HG03520 (cell line): ENCODE measurements at regions not wholly inside any gene's neighbourhood (a gene's known extent, or its start where the extent isn't known, plus 50 kb on each side); places are given as distances from the start of the nearest gene placed in this dataset.

Experiments
- ATAC-seq: cut with Tn5 transposase; IDR thresholded peaks from one replicate; pipeline ENCODE4 v1.9.1; 2021; ENCODE audit warnings: mild to moderate bottlenecking, moderate library complexity; ENCODE audit not compliant: unreplicated experiment

GRCh38 chr3:187618722-187619121, 51.5 kb downstream of the SST start:
- ATAC-seq, result no peak

DNA sequence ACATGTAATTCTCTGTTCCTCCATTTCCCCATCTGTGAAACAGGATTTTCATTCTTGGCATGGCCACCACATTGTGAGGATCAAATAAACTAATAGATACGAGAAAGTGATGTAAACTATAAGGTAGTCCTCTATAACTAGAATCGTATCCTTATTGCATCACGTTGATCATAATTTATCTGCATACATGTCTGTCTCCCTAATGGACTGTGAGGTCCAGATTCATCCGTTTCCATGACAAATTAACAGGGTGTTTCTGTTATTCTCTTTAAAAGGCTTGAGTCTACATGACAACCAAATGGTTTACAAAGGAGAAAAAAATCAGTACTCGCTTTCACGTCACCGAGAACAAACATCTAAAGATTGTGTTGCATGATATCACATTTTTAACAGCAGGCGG, 53.0 kb downstream of the SST start:
- no peak for ATAC-seq

DNA sequence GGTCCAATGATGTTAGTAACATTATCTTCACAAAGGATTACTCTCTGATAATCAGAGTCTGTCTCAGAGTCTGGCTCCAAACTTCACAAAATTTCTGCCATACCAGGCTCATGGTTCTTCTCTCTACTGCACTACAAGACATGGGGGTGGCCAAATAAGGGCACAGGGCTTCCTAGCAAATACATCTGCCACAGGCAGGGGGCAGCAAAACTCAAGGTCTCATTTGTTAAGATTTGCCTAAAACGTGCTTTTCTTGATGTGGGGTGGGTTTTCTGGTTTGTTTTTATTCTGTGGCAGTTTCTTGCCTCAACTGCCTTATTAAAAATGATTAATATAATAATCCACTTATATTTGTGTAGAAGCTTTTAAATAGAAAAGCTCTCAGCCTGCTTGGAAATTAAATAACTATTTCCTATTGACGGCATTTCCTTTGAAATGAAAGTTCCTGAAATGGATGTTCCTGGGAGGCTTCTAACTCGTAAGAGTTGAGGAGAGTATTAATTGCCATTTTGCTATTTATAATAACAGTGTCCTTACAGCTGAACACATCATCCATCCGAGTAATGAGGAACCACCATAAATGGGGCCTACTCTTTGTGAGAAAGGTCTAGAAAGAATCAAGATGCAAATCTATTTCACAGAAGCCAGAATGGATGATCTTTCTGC, 53.8 kb downstream of the SST start:
- peak; percentile 72 for ATAC-seq

GRCh38 chr3:187615630-187616029, 54.6 kb downstream of the SST start:
- no peak for ATAC-seq

DNA sequence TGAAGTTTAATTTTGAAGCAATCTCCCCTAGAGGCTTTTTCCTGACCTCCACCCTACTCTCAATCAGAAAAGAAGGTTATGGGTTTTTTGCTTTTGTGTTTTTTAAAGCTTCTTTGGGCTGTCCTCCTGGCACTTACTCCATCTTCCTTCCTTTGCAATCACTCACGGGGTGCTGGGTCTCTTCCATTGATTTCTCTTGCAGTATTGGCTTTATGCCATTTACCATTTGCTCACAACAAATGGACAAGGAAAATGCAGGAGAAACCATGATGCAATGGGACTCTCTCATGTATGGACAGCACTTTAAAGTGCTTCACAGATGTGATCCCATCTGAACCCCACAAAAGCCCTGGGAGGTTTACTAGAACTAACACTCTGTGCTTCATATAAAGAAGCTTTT, 57.5 kb downstream of the SST start:
- ATAC-seq, result no peak

GRCh38 chr3:187610981-187611511, 59.1 kb downstream of the SST start:
- no peak for ATAC-seq

DNA sequence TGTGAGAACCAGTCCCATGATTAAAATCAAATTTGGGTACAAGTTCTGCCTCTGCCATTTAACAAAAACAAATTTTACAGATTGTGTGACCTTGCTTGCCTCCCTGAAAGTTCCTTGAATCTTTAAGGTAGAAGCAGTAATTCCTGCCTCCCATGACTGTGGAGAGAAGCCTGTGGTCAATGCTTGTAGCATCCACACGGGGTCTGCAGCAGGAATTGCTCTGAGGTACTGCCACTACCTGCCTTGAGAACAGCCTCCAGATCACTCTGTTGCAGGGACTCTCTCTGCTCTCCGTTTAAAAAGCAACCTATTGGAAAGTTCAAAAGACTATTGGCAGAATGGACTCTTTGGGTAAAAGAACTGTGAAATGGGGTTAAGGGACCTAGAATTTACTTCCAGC, 75.9 kb downstream of the SST start:
- ATAC-seq, result no peak

GRCh38 chr3:187593451-187593850, 76.7 kb downstream of the SST start:
- no peak for ATAC-seq

DNA sequence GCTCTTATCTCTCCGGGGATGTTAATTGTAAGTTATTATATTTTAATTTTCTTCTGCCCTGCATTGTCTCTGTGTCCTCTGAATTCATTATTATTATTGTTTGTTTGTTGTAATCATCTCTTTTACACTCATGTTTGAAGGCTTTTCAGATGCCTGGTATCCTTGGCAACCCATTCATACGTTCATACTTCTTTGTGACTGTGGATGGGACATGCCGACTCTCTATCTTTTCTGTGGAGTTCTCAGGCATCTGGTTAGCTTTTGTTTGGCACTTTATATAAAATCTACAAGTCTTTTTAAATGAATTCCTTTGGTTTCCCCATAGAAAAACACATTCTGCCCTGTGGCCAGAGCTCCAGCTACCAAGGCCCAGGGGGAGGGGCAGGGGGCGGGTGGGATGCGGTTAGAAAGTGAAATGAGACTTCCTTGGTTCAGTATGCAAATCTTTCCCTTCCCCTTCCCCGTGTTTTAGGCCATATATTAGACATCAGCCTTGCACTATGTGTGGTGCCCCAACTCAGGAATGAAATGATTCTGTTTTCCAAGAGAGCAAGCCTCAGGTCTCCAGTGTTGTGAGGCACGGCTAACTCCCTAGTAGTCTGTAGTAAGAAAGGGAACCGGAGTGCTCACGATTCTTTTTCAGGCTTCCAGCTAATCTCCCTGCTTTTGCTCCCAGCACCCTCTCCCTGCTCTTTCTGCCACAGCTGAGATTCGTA, 79.2 kb downstream of the SST start:
- no peak for ATAC-seq

GRCh38 chr3:187587076-187587475, 83.1 kb downstream of the SST start:
- no peak for ATAC-seq

DNA sequence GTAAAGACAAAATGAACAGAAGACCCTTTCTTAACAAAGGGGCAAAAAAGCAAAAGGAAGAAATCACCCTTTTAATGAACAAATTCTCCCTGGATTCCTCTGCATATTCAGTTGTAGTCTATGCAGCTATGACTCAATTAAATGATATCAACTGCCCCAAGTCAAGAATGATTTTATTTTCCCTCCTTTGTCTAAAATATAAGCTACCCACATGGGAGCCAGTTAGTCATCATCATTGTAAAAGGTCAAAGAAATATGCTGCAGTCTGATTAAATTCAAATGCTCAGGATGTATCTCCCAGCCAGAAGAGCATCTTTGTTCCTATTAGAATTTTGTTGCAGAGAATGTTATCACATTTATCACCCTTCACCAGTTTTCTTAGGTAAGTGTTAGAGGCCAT, 84.0 kb downstream of the SST start:
- ATAC-seq, result no peak

DNA sequence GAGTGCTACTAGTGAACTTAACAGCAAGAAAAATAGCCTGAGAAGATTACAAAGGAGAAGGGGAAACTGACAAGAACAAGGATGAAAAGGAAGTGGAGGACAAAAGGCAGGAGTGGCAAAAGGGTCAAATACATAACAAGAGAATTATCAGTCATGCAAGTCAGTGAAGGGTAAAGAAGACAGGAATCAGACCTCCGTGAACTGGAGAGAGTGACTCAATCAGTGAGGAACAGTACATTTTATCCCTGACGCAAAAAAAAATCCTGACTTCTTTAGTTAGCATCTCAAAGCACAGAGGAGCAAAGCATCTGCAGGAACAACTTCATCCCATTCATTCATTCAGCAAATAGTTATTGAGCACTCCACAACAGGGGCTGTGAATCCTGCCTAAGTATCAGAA, 97.8 kb downstream of the SST start:
- no peak for ATAC-seq

DNA sequence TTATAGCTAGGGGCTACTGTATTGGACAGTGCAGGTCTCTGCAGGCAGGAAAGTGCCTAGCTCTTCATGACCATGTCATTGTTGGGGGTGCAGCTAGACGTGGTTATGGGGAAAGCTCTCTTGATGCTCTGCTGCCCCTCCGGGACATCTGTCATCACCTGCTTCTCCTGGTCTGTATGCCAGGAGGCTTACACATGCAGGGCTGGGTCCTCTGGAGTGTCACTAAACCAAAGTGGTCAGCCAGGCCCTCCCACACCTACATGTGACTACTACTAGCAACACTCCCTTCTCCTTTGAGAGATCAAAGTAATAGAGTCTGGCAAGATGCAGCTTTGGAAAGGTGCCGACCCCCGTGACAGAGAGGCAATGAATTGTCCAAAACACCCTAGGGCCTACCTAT, 98.5 kb downstream of the SST start:
- no peak for ATAC-seq

- no peak for ATAC-seq
Observed at GRCh38 chr3:187570776-187571175, 99.4 kb downstream of the SST start.

DNA sequence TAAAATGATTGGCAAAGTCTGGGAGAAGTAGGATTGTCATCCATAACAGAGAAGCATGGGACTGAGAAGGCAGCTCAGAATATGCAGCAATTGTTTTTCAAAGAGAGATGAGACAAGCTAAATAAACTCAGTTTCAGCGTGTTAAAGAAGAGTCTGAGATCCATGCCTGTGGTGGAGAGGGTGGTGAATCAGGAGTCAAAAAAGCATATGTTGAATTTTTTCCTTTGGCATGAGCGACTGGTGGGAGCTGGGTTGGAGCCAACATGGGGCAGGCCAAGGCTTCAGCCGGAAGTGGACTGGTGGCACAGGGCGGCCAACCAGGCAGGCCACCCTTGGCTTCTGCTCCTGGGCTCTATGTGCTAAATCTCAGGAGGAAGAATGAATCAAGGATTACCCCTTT, 102.0 kb downstream of the SST start:
- ATAC-seq, result no peak

- ATAC-seq, result no peak
Observed at GRCh38 chr3:187567661-187568121, 102.5 kb downstream of the SST start.

DNA sequence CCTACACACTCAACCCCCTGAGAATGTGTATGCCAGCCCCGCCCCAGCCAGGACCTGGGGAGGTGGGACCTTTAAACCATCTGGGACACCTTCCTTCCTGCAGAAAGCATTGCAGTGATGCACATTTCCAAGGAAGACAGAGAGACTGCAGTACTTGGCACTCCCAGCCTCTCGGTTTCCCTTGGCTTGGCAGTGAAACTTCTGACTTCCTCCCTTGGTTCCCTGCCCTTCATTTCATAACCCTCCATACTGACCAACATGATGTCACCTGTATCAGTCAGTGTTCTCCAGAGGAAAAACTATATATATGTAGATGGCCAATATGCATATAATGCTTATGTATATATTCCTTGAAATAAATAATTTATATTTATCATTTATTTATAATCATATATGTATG, 103.2 kb downstream of the SST start:
- no peak for ATAC-seq

DNA sequence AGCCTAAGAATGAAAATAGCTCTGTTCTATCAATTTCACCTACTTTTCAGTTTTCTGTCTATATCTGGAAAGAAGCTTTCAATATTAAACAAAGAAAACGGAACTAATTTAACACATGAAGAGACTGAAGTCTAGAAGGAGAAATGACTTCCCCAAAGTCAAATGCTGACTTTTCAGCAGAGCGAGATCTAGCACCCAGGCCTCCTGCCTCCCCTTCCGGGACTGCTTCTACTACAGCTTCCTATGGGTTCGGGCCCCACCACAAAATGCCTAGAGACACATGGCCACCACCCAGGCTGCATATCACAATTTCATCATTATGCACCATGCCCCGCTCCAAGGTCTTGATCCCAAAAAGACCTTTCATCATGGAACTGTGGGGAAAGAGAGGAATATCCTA, 104.5 kb downstream of the SST start:
- no peak for ATAC-seq

GRCh38 chr3:187558990-187559389, 111.2 kb downstream of the SST start:
- no peak for ATAC-seq

DNA sequence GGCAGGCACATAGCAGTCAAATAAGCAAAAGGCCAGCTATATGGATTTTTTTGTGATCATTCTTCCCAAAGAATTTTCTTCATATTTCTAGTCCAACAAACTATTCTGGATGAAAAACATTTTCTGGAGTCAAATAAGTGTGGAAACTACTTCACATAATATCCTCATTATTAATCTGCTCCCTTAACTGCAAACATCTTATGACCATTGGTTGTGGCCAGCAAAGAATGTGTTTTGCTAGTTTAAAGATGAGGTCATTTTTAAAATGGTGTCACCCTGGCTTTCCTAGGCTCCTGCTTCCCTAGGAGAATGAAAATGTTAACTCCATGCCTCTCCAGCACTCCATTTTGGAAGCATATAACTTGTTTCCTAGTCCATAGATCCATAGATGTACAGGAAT, 118.8 kb downstream of the SST start:
- ATAC-seq, result no peak

DNA sequence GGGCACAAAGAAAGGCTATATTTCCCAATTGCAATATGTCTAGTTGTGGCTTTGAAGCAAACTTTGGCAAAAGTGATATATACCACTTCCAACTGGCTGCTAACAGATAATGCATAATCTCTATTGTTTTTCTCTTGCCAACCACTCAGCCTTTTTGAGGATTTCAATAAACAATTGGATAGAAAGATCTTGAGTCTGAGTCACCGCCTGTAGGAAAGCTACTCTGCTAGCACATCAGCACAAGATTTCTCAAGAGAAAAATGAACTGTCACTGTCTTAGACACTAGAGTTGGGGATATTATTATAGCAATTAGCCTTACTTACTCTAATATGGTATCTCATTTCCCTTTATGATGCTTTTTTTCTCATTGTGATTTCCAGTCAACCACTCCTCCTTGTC, 119.7 kb downstream of the SST start:
- no peak for ATAC-seq

DNA sequence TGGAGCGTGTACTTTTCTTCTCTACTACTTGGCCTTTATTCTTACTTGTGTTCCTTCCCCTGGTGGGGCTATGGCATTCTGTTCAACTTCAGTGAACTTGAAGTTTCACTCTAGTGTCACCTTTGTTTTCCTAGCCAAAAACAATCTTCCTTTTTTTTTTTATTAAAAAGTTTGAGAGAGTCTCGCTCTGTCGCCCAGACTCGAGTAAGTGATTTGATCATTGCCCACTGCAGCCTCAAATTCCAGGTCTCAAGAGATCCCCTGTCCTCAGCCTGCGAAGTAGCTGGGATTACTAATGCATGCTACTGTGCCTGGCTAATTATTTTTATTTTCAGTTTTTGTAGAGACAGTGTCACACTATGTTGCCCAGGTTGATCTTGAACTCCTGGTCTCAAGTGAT, 124.8 kb downstream of the SST start:
- no peak for ATAC-seq

GRCh38 chr3:187544326-187544725, 125.9 kb downstream of the SST start:
- no peak for ATAC-seq
